HG02678 (cell line): ENCODE measurements at regions not wholly inside any gene's neighbourhood (a gene's known extent, or its start where the extent isn't known, plus 50 kb on each side); places are given as distances from the start of the nearest gene placed in this dataset.
A peak's percentile ranks its signal among the peaks of the same experiment; 100 is the strongest.

Source experiments
- ATAC-seq: cut with Tn5 transposase; IDR thresholded peaks from one replicate; pipeline ENCODE4 v1.9.1; 2021; ENCODE audit warnings: mild to moderate bottlenecking, moderate library complexity; ENCODE audit not compliant: unreplicated experiment

DNA sequence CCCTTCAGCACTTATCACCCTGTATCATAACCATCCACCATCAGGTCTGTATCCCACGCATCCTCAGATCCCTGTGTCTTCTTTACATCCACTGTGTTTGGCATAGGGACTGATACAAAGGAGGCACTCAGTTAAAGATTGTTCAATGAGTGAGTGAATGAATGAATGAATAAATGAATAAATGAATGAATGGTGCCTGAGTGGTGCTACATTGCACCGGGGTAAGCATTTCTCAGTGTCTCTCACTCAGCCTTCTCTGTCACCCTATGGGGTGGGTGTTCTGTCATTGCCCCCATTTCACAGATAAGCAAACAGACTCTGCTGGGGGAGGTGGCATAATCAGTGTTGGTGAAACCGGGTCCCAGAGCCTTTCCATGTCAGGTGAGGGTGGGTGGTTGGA lies 56.6 kb upstream of the ID3 start:
- no peak for ATAC-seq

DNA sequence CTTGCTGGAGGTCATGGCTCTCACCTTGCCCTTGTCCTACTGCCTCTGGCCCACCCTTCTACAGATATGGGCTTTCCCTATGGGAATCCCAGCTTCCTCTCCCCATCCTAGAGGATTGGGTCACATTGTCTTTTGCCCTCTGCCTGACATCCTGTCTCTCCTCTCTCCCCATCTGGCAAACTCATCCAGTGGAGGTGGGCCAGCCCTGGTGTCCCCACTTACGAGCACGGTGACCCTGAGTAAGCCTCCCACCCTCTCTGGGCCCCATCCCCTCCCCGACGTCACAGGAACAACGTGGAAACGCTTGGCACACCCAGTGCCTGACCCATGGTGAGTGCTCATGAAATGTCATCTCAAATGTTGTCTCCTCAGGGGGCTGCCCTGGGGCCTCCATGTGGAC lies 56.1 kb upstream of the ID3 start:
- ATAC-seq = no peak

DNA sequence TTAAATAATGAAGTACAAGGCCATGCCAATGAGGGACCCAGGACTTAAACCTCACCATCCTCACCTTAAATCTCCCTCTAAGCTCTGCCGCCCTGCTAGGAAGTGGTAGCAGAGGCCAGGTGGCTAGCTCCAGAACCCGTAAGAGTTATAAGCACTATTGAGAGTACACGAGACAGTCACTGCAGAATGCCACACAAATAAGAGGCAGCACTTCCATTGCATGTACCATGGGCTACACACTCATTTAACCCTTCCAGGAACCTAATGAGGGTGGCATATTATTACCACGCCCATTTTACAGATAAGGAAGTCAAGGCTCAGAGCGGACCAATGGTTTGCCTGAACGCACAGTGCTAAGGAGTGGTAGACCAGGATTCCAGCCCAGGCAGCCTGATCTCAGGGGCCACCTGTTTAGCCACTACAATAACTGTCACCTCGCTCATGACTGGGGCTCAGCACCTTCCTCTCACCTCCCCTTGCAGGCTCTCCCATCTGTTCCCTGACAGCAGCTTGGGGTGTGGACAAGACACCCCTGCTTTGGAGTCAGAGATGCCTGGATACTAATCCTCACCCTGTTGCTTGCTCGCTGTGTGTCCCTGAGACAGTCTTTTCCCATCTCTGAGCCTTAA lies 54.8 kb upstream of the ID3 start:
- no peak for ATAC-seq

DNA sequence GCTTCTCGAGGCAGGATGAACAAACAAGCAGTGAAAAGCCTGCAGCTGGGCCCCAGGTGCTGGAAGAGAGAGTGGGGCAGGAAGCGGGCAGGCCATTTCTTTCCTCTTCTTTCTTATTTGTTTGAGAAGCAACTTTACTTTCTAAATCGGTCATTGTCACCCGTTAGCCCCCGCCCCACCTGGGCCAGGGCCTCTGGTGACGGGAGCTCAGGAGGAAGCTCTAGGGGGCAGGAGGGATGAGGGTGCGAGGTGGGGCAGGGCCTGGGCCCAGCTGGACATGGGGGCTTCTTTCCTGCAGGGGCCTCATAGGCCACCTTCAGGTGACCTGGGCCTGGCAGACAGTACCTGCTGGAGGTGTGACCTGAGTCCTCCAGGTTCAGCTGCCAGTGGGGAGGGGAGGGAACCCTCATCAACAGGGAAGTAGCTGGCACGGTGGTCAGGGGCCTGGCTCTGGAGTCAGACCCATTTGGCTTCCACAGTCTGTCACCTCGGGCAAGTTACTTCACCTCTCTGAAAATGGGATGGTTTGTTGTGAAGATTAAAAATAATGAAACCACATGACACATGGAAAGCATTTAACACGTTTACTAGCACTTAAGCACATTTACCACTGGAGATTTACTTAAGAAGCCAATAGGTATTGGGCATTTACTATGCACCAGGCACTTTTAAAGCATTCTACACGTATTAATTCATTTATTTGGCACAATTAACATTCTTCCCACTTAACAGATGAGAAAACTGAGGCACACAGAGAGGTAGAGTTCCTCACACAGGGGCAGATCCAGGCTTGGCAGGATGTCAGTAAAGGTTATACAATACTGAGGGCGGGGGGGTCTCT lies 54.1 kb upstream of the ID3 start:
- ATAC-seq = peak; percentile 64

DNA sequence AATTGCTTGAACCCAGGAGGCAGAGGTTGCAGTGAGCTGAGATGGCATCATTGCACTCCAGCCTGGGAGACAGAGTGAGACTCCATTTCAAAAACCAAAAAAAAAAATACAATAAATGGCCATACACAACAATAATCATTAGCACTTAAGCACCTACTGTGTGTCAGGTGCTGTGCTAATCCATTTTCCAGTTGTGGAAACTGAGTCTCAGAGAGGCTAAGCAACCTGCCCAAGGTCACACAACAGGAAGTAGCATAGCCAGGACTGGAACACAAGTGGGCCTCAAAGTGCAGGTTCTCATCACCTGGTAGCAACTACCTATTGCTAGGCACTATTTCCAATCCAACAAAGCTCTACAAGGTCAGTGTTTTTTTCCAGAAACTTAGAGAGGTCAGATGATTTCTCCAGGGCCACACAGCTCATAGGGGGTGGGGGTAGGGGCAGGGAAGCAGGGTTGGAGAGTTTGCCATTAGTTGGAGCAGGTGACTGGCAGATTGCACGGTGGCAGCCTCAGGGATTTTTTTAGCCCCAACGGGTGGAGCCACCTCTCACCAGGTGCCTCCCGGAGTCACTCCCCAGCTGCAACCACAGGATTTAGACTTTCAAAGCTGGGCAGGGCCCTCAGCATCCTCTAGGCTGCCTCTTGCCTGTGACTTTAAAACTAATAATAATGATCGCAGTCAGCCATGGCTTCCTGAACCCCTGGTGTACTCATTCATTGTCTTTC lies 52.5 kb upstream of the ID3 start:
- ATAC-seq = no peak

DNA sequence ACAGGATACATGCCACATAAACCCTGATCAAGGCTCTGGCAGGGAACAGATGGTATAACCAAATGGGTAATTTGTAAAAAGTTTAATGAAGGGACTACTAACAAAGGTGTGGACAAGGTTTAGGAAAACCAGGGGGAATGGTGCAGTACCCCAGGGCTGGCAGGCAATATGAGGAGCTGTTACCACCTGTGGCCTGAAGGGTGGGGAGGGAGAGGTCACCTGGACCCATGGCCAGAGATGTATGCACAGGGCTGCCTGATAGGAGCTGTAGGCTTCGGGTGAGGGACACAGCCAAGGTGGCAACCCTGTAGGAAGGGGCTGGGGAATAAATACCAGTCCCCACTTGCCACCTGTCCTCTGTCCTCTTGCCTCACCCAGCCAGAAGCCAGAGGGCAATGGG lies 51.4 kb upstream of the ID3 start:
- ATAC-seq = no peak

DNA sequence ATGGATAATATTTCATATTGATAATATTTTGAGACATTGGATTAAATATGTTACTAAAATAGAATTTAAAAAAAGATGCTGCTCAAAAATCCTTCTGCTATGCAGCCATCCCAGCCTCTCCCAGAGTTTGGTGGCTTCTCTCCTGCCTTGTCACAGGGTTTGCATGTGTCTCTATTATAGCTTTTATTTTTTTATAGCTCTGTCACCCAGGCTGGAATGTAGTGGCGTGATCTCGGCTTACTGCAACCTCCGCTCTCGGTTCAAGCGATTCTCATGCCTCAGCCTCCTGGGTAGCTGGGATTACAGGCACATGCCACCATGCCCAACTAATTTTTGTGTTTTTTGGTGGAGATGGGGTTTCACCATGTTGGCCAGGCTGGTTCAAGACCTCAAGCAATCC lies 50.7 kb upstream of the ID3 start:
- ATAC-seq = no peak
